Osteocyte (in vitro differentiated cells): ENCODE measurements at regions not wholly inside any gene's neighbourhood (a gene's known extent, or its start where the extent isn't known, plus 50 kb on each side); places are given as distances from the start of the nearest gene placed in this dataset.

ENCODE experiments used
- DNase-seq: peaks from one replicate; pipeline ENCODE4 v3.0.0; 2021; ENCODE audit warnings: mixed read lengths; ENCODE audit not compliant: unreplicated experiment; ENCODE audit errors: extremely low spot score
- H3K27ac Mint-ChIP-seq: one replicate; pipeline ENCODE4 v1.8.0; 2021; ENCODE audit warnings: mild to moderate bottlenecking, mixed read lengths; ENCODE audit not compliant: unreplicated experiment
- H3K27me3 Mint-ChIP-seq: one replicate; pipeline ENCODE4 v1.8.0; 2021; ENCODE audit warnings: mixed read lengths; ENCODE audit not compliant: unreplicated experiment
- H3K36me3 Mint-ChIP-seq: one replicate; pipeline ENCODE4 v1.8.0; 2021; ENCODE audit warnings: mixed read lengths; ENCODE audit not compliant: unreplicated experiment
- H3K4me1 Mint-ChIP-seq: one replicate; pipeline ENCODE4 v1.8.0; 2021; ENCODE audit warnings: mixed read lengths; ENCODE audit not compliant: unreplicated experiment
- H3K4me3 Mint-ChIP-seq: one replicate; pipeline ENCODE4 v1.8.0; 2021; ENCODE audit warnings: mild to moderate bottlenecking, moderate library complexity, mixed read lengths; ENCODE audit not compliant: unreplicated experiment
- H3K9me3 Mint-ChIP-seq: one replicate; pipeline ENCODE4 v1.8.0; 2021; ENCODE audit warnings: mixed read lengths; ENCODE audit not compliant: unreplicated experiment
- CTCF ChIP-seq: fragments of 200-600 bp; sonication (generic); IDR thresholded peaks from 2 replicates; pipeline ENCODE4 v1.5.0; 2021; ENCODE audit warnings: antibody characterized with exemption, mild to moderate bottlenecking, moderate library complexity

DNA sequence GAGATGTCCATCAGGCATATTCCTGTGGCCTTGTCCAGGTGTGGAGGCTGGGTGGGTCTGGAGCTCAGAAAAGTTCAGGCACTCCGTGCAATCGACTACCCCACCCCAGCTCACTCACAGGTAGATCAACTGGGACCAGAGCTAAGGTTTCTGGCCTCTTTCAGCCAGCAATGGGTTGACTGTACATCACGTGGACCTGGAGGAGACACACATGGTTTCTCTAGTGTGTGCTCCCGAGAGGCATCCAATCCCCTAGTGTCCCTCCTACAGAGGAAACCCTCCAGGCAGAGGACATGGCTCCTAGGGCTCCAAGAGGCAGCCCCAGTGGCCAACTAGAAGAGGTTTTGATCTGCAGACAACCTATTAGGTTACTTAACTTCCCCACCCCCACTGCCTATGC lies 119.5 kb upstream of the RGS6 start:
- Mint-ChIP-seq H3K27me3 (peaks cover 20% of the 10 kb centered on the region), H3K9me3 (no peaks in the 10 kb centered on the region), H3K4me3 (no peak overlapping the region), H3K27ac (no peak overlapping the region), H3K36me3 (no peaks in the 10 kb centered on the region), H3K4me1 (no peaks in the 10 kb centered on the region)
- no peak for DNase-seq
- TF ChIP-seq CTCF, result no peak

DNA sequence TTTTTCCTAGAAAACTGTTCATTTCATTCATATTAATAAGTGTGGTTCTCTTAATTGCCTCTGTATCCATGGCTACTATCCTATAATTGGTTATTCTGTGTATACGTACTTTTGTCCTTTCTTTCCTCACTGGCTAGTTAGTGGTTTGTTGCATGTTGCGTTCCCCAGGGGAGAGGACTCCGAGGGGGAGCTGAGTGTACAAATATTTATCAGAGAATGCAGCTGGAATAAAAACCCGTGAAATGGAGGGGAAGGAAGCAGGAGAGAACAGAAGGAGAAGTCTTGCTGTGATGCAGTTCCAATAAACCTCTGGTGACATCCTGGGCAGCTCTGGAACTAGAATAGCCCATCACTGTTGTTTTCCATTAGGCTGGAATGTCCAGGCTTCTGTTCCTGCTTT lies 117.1 kb upstream of the RGS6 start:
- no peaks in the 10 kb centered on the region for H3K9me3 Mint-ChIP-seq
- H3K27me3 Mint-ChIP-seq, result peaks cover 16% of the 10 kb centered on the region
- DNase-seq, result no peak
- no peak for TF ChIP-seq CTCF
- no peaks in the 10 kb centered on the region for H3K36me3 Mint-ChIP-seq
- H3K4me3 Mint-ChIP-seq, result no peak overlapping the region
- no peaks in the 10 kb centered on the region for H3K4me1 Mint-ChIP-seq
- no peak overlapping the region for H3K27ac Mint-ChIP-seq

DNA sequence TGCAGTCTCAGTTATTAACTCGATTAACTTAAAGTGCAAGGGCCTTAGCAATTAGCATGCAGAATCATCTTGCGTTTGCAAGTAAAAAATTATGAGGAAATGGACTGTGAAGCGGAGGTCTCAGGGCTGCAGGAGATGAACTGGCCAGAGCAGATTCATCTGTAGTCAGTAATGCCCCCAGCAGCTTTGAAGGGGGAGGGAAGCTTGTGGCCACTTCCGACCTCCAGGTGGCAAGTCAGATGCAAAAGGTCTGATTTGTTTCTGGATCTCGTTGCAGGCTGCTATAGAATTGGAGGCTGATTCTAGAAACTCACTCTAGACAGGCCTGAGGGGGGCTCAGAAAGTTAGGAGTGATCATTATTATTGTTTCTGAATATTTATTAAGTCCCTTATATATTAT lies 107.4 kb upstream of the RGS6 start:
- TF ChIP-seq CTCF, result no peak
- H3K4me1 Mint-ChIP-seq, result no peaks in the 10 kb centered on the region
- no peak for DNase-seq
- H3K36me3 Mint-ChIP-seq, result no peaks in the 10 kb centered on the region
- no peak overlapping the region for H3K27ac Mint-ChIP-seq
- peaks cover 4% of the 10 kb centered on the region for H3K27me3 Mint-ChIP-seq
- H3K4me3 Mint-ChIP-seq, result no peak overlapping the region
- H3K9me3 Mint-ChIP-seq, result peaks cover 4% of the 10 kb centered on the region

DNA sequence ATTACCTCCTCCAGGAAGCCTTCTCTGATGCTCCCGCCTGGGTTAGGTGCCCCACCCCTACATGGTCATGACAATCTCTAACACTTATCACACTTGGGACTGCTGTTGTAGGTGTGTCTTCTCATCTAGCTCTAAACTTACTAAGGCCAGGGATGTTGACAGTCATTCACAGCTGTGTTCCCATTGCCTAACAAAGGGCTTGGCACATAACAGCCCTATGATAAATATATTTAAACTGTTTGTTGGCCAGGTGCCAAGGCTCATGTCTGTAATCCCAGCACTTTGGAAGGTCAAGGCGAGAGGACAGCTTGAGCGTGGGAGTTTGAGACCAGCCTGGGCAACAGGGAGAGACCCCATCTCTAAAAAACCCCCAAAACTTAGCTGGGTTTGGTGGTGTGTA lies 98.8 kb upstream of the RGS6 start:
- peaks cover 8% of the 10 kb centered on the region for H3K9me3 Mint-ChIP-seq
- H3K27ac Mint-ChIP-seq, result no peak overlapping the region
- no peaks in the 10 kb centered on the region for H3K36me3 Mint-ChIP-seq
- no peak overlapping the region for H3K4me3 Mint-ChIP-seq
- H3K27me3 Mint-ChIP-seq, result no peaks in the 10 kb centered on the region
- no peaks in the 10 kb centered on the region for H3K4me1 Mint-ChIP-seq
- no peak for TF ChIP-seq CTCF
- no peak for DNase-seq

DNA sequence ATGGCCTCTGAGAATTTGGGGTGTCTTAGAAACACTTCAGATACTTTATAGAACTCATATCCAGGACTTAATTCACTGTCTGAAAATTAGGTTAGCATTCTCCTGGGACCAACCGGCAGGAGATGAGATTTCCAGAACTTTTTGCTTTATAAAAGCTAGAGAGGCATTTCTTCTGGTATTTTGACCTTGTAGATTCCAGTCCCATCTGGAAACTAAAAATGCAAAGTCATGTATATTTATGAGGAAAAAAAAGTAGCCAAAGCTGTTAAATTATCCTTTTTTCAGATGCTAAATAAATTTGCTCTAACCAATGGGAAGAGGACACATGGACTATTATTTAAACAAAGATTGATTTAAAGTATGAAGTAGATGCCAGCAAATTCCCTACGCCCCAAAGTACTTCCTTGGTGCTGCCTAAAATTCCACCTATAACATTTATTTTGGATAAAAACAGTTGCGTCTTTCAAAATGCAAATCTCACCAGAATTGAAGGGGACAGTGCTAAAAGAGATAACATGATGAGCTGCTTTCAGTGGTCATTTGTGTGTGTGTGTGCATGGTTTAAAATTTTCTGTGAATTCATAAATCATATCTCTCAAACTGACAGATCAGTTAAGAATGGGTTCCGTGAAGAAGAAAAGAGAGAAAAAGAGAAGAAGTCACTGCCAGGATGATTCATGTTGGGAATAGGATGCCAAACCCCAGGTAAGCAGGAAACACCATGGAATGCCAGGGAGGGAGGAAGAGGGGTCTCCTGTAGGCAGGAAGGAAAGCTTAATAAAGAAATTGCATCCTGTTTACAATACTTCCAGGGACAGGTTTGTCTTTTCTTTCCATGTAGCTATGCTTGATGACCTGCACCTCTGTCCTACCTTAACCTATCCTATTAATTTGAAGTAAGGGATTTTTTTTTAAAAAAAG lies 97.7 kb upstream of the RGS6 start:
- no peaks in the 10 kb centered on the region for H3K27me3 Mint-ChIP-seq
- H3K4me3 Mint-ChIP-seq, result no peak overlapping the region
- no peak for TF ChIP-seq CTCF

More for the DNA sequence above, 97.7 kb upstream of the RGS6 start:
- Mint-ChIP-seq H3K27ac (no peak overlapping the region), H3K9me3 (peaks cover 8% of the 10 kb centered on the region), H3K36me3 (no peaks in the 10 kb centered on the region), H3K4me1 (no peaks in the 10 kb centered on the region)
- no peak for DNase-seq
